Mesenchymal stem cell (in vitro differentiated cells and primary cell): ENCODE measurements at regions not wholly inside any gene's neighbourhood (a gene's known extent, or its start where the extent isn't known, plus 50 kb on each side); places are given as distances from the start of the nearest gene placed in this dataset.
"Not testable (repeated sequence)": the region's sequence is repeated elsewhere in the genome, so short reads cannot be mapped to it uniquely, and the experiment has no call there.

Experiments
- DNase-seq: peaks from one replicate; pipeline ENCODE4 v3.0.0-alpha.2; 2013
- H2AFZ ChIP-seq: one replicate; pipeline ENCODE4 v1.6.1; 2013; ENCODE audit warnings: low read depth, mild to moderate bottlenecking, control low read depth, inconsistent platforms, low read length, moderate library complexity
- H2AK5ac ChIP-seq: 2 replicates; pipeline ENCODE4 v1.6.1; 2013; ENCODE audit warnings: low read length, moderate library complexity, mild to moderate bottlenecking, inconsistent platforms; ENCODE audit not compliant: severe bottlenecking
- H2BK120ac ChIP-seq: one replicate; pipeline ENCODE4 v1.6.1; 2013; ENCODE audit warnings: low read depth, mild to moderate bottlenecking, inconsistent platforms, low read length, moderate library complexity
- H2BK12ac ChIP-seq, 2 experiments: one replicate each; pipeline ENCODE4 v1.6.1; 2013; ENCODE audit warnings: inconsistent platforms in 2 of 2, low read length in 2 of 2, mild to moderate bottlenecking in 2 of 2, moderate library complexity in 2 of 2, control low read depth in 1 of 2
- H2BK15ac ChIP-seq: one replicate; pipeline ENCODE4 v1.6.1; 2013; ENCODE audit warnings: mild to moderate bottlenecking, low read depth, inconsistent platforms; ENCODE audit not compliant: poor library complexity, severe bottlenecking
- H2BK5ac ChIP-seq: 2 replicates; pipeline ENCODE4 v1.6.1; 2013; ENCODE audit warnings: low read depth, mild to moderate bottlenecking, low read length, control low read depth, inconsistent platforms; ENCODE audit not compliant: poor library complexity, severe bottlenecking
- H3K14ac ChIP-seq, 2 experiments: one replicate each; pipeline ENCODE4 v1.6.1; 2013; ENCODE audit warnings: inconsistent platforms in 2 of 2, low read length in 2 of 2, control low read depth in 1 of 2, mild to moderate bottlenecking in 1 of 2, moderate library complexity in 1 of 2
- H3K18ac ChIP-seq, 2 experiments: one replicate each; pipeline ENCODE4 v1.6.1; 2013; ENCODE audit warnings: inconsistent platforms in 2 of 2, low read length in 2 of 2, control low read depth in 1 of 2, low read depth in 1 of 2, mild to moderate bottlenecking in 1 of 2
- H3K23ac ChIP-seq, 2 experiments: one replicate each; pipeline ENCODE4 v1.6.1; 2013; ENCODE audit warnings: inconsistent platforms in 2 of 2, low read length in 2 of 2, mild to moderate bottlenecking in 2 of 2, moderate library complexity in 2 of 2, control low read depth in 1 of 2
- H3K27ac ChIP-seq: 2 replicates; pipeline ENCODE4 v1.5.1; 2013; ENCODE audit warnings: mild to moderate bottlenecking, moderate library complexity, low read length, control low read depth, inconsistent platforms; ENCODE audit not compliant: poor library complexity, severe bottlenecking
- H3K27me3 ChIP-seq, 2 experiments: 2 replicates each; pipeline versions ENCODE4 v1.6.1 to v1.7.0; 2013; ENCODE audit warnings: low read length in 2 of 2, mild to moderate bottlenecking in 2 of 2, moderate library complexity in 2 of 2, control low read depth in 1 of 2, inconsistent platforms in 1 of 2; ENCODE audit not compliant: control insufficient read depth in 1 of 2, insufficient read depth in 1 of 2
- H3K36me3 ChIP-seq, 2 experiments: 2 replicates each; pipeline versions ENCODE4 v1.6.1 to v1.7.0; 2013; ENCODE audit warnings: low read length in 2 of 2, control low read depth in 1 of 2, inconsistent platforms in 1 of 2, low read depth in 1 of 2, mild to moderate bottlenecking in 1 of 2; ENCODE audit not compliant: insufficient read depth in 2 of 2, control insufficient read depth in 1 of 2
- H3K4ac ChIP-seq, 2 experiments: one replicate each; pipeline ENCODE4 v1.6.1; 2013; ENCODE audit warnings: inconsistent platforms in 2 of 2, low read length in 2 of 2, mild to moderate bottlenecking in 2 of 2, moderate library complexity in 2 of 2, control low read depth in 1 of 2, low read depth in 1 of 2
- H3K4me1 ChIP-seq: 2 replicates; pipeline ENCODE4 v1.6.1; 2013; ENCODE audit warnings: low read depth, low read length, control low read depth; ENCODE audit not compliant: control insufficient read depth, insufficient read depth
- H3K4me2 ChIP-seq: 2 replicates; pipeline ENCODE4 v1.6.1; 2013; ENCODE audit warnings: low read length, mild to moderate bottlenecking, inconsistent platforms; ENCODE audit not compliant: poor library complexity, severe bottlenecking
- H3K4me3 ChIP-seq, 2 experiments: 2 replicates each; pipeline versions ENCODE4 v1.5.1 to v1.7.0; 2013; ENCODE audit warnings: low read length in 2 of 2, mild to moderate bottlenecking in 2 of 2, control low read depth in 1 of 2, low read depth in 1 of 2; ENCODE audit not compliant: insufficient read depth in 1 of 2
- H3K79me1 ChIP-seq: replicated peaks from 2 replicates; pipeline ENCODE4 v1.6.1; 2013; ENCODE audit warnings: mild to moderate bottlenecking, control low read depth, low read length, inconsistent platforms; ENCODE audit not compliant: poor library complexity, severe bottlenecking
- H3K9ac ChIP-seq: 2 replicates; pipeline ENCODE4 v1.7.0; 2013; ENCODE audit warnings: mild to moderate bottlenecking, low read length, moderate library complexity
- H3K9me3 ChIP-seq: 2 replicates; pipeline ENCODE4 v1.7.0; 2013; ENCODE audit warnings: mild to moderate bottlenecking, low read length; ENCODE audit not compliant: control insufficient read depth
- H4K8ac ChIP-seq: one replicate; pipeline ENCODE4 v1.6.1; 2013; ENCODE audit warnings: inconsistent platforms, mild to moderate bottlenecking, low read length, moderate library complexity
- H4K91ac ChIP-seq: one replicate; pipeline ENCODE4 v1.6.1; 2013; ENCODE audit warnings: mild to moderate bottlenecking, low read length, inconsistent platforms
- WGBS: methylation state at CpG from one replicate; pipeline ENCODE4 v1.1.7; 2013; ENCODE audit warnings: mixed read lengths; 5-methylcytosine and 5-hydroxymethylcytosine counted together

DNA sequence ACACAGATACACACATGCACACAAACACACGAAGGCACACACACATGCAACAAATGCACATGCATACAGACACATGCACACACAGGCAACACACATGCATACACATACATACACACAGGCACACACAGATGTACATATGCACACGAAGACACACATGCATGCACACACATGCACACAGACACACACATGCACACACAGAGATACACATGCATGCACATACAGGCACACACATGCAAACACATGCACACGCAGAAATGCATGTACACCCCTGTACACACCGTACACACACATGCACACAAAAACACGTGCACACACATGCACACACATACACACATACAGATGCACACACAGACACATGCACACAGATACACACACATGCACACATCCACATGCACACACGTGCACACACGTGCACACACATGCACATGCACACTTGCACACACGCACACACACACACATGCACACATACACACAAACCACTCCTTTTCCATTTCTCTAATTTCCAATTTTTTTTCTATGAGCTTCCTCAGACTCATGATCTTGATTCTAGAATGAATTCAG is 63.3 kb upstream of the CCZ1B start:
- Histone ChIP-seq H4K91ac (peak overlapping the region; percentile 89), H3K4me3 (no peak overlapping the region), H2BK12ac (no peak overlapping the region), H3K9ac (no peak overlapping the region), H2AK5ac (no peak overlapping the region), H3K79me1 (no peaks in the 10 kb centered on the region), H2BK15ac (no peak overlapping the region), H4K8ac (no peak overlapping the region), H3K23ac (no peak overlapping the region), H3K27me3 (peaks cover 0 to 25% of the 10 kb centered on the region in 2 experiments), H2AFZ (no peak overlapping the region), H3K36me3 (no peaks in the 10 kb centered on the region), H3K4me2 (no peak overlapping the region), H3K4me1 (no peaks in the 10 kb centered on the region), H3K9me3 (no peaks in the 10 kb centered on the region), H3K4ac (no peak overlapping the region), H3K27ac (no peak overlapping the region), H2BK5ac (no peak overlapping the region), H3K18ac (no peak overlapping the region), H2BK120ac (no peak overlapping the region), H3K14ac (no peak overlapping the region)
- no peak for DNase-seq
- WGBS = 75% methylated on average over 7 of the region's 8 CpGs

DNA sequence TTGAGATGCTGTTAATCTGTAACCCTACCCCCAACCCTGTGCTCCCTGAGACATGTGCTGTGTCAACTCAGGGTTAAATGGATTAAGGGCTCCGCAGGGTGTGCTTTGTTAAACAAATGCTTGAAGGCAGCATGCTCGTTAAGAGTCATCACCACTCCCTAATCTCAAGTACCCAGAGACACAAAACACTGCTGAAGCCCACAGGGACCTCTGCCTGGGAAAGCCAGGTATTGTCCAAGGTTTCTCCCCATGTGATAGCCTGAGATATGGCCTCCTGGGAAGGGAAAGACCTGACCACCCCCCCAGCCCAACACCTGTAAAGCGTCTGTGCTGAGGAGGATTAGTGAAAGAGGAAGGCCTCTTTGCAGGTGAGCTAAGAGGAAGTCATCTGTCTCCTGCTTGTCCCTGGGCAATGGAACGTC is 76.0 kb upstream of the CCZ1B start:
- not testable (repeated sequence) for H3K9ac ChIP-seq, H4K8ac ChIP-seq, H3K4me1 ChIP-seq, DNase-seq, H2BK12ac ChIP-seq, H3K4me2 ChIP-seq, H3K14ac ChIP-seq, H3K4ac ChIP-seq, H2BK5ac ChIP-seq, H3K23ac ChIP-seq, H3K18ac ChIP-seq, H4K91ac ChIP-seq, H3K9me3 ChIP-seq, H3K27me3 ChIP-seq, H2AFZ ChIP-seq, H2AK5ac ChIP-seq, H2BK120ac ChIP-seq, H3K27ac ChIP-seq, H2BK15ac ChIP-seq, H3K4me3 ChIP-seq, H3K36me3 ChIP-seq, H3K79me1 ChIP-seq
- WGBS = 7% methylated on average over 4 of the region's 4 CpGs

DNA sequence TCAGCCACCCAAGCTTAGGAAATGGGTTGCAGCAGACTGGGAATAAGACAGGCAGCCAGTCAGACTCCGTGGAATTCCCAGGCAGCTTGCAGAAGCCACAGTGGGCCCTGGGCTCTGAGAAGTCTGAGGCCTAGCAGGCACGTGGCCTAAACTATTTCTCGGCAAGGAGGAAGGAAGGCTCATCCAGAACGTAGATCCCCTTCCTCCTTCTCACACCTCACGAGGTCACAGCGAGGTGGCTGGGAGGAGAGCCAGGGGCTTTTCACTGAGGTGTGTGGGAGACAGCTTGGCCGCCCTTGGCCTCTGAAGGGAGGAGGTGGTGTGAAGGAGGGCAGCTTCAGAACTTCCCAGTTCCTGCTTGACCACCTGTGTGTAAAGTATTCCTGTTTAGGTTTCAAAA is 77.2 kb upstream of the CCZ1B start:
- H4K91ac ChIP-seq, H3K23ac ChIP-seq, H4K8ac ChIP-seq, H3K79me1 ChIP-seq, H3K14ac ChIP-seq, H3K27me3 ChIP-seq, H2BK12ac ChIP-seq, H2BK5ac ChIP-seq, H3K4ac ChIP-seq, H2AK5ac ChIP-seq, H3K18ac ChIP-seq, H3K4me2 ChIP-seq, H3K9ac ChIP-seq, DNase-seq, H2AFZ ChIP-seq, H3K4me3 ChIP-seq, H2BK120ac ChIP-seq, H3K9me3 ChIP-seq, H3K36me3 ChIP-seq, H3K27ac ChIP-seq, H3K4me1 ChIP-seq, H2BK15ac ChIP-seq: not testable (repeated sequence)
- 67% methylated on average over 1 of the region's 7 CpGs for WGBS

DNA sequence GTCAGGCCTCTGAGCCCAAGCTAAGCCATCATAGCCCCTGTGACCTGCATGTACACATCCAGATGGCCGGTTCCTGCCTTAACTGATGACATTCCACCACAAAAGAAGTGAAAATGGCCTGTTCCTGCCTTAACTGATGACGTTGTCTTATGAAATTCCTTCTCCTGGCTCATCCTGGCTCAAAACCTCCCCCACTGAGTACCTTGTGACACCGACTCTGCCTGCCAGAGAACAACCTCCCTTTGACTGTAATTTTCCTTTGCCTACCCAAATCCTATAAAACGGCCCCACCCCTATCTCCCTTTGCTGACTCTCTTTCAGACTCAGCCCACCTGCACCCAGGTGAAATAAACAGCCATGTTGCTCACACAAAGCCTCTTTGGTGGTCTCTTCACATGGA is 77.7 kb upstream of the CCZ1B start:
- H3K9ac ChIP-seq, H2BK12ac ChIP-seq, DNase-seq, H4K8ac ChIP-seq, H2BK5ac ChIP-seq, H3K23ac ChIP-seq, H2BK120ac ChIP-seq, H3K79me1 ChIP-seq, H2AK5ac ChIP-seq, H3K4me1 ChIP-seq, H3K36me3 ChIP-seq, H3K9me3 ChIP-seq, H3K4ac ChIP-seq, H4K91ac ChIP-seq, H3K18ac ChIP-seq, H2BK15ac ChIP-seq, H3K27ac ChIP-seq, H3K4me3 ChIP-seq, H2AFZ ChIP-seq, H3K27me3 ChIP-seq, H3K4me2 ChIP-seq, H3K14ac ChIP-seq: not testable (repeated sequence)
- WGBS = 24% methylated on average over 4 of the region's 4 CpGs
